Thymus (tissue), 11 donors: ENCODE measurements at regions not wholly inside any gene's neighbourhood (a gene's known extent, or its start where the extent isn't known, plus 50 kb on each side); places are given as distances from the start of the nearest gene placed in this dataset.

Source experiments
- DNase-seq, 9 donors: peaks; one replicate each; pipeline ENCODE4 v3.0.0-alpha.2; 2013; ENCODE audit warnings: low spot score in 9 of 9, low read depth in 6 of 9, missing footprints in 1 of 9
- H3K27ac ChIP-seq, 2 donors: one replicate each; pipeline ENCODE4 v1.5.1; 2013; ENCODE audit warnings: control low read depth in 1 of 2, low read depth in 1 of 2, low read length in 1 of 2, mild to moderate bottlenecking in 1 of 2, moderate library complexity in 1 of 2
- H3K27me3 ChIP-seq, 2 donors: one replicate each; pipeline ENCODE4 v1.5.1; 2013; ENCODE audit warnings: low read length in 1 of 2; ENCODE audit not compliant: control insufficient read depth in 2 of 2, insufficient read depth in 1 of 2
- H3K36me3 ChIP-seq, 2 donors: one replicate each; pipeline ENCODE4 v1.5.1; 2013; ENCODE audit warnings: low read length in 1 of 2, mild to moderate bottlenecking in 1 of 2, moderate library complexity in 1 of 2; ENCODE audit not compliant: control insufficient read depth in 2 of 2, insufficient read depth in 2 of 2
- H3K4me1 ChIP-seq, 2 donors: one replicate each; pipeline ENCODE4 v1.5.1; 2013; ENCODE audit warnings: low read length in 2 of 2; ENCODE audit not compliant: control insufficient read depth in 2 of 2, insufficient read depth in 2 of 2
- H3K4me3 ChIP-seq, 2 donors: one replicate each; pipeline ENCODE4 v1.5.1; 2013; ENCODE audit warnings: low read length in 2 of 2, control low read depth in 1 of 2, mild to moderate bottlenecking in 1 of 2
- H3K9me3 ChIP-seq, 2 donors: one replicate each; pipeline ENCODE4 v1.5.1; 2013; ENCODE audit warnings: low read length in 1 of 2, mild to moderate bottlenecking in 1 of 2; ENCODE audit not compliant: control insufficient read depth in 2 of 2, insufficient read depth in 1 of 2
- WGBS: extraction: QIAGEN DNeasy Blood & Tissue Kit; methylation state at CpG from one replicate; pipeline ENCODE4 v1.1.7; 2013; 5-methylcytosine and 5-hydroxymethylcytosine counted together
- donor health status: healthy.

GRCh38 chr4:149234798-149235197 lies 580.8 kb downstream of the IQCM start:
- no peaks in the 10 kb centered on the region for H3K36me3 ChIP-seq
- DNase-seq: no peak
- H3K27me3 ChIP-seq: no peaks in the 10 kb centered on the region
- H3K27ac ChIP-seq: no peak overlapping the region
- H3K9me3 ChIP-seq: peaks cover 0 to under 1% of the 10 kb centered on the region in 2 donors
- H3K4me3 ChIP-seq: no peak overlapping the region
- H3K4me1 ChIP-seq: no peaks in the 10 kb centered on the region
- 95% methylated on average over 1 of the region's 1 CpG for whole genome bisulfite sequencing

- no peak overlapping the region for H3K4me3 ChIP-seq
- no peaks in the 10 kb centered on the region for H3K4me1 ChIP-seq
- DNase-seq: no peak
- H3K36me3 ChIP-seq: no peaks in the 10 kb centered on the region
- H3K27me3 ChIP-seq: no peaks in the 10 kb centered on the region
- peaks cover 3 to 9% of the 10 kb centered on the region in 2 donors for H3K9me3 ChIP-seq
- H3K27ac ChIP-seq: no peak overlapping the region
Measured at GRCh38 chr4:149223659-149224058, 592.0 kb downstream of the IQCM start.

GRCh38 chr4:149218672-149219071 lies 597.0 kb downstream of the IQCM start:
- DNase-seq: no peak
- Histone ChIP-seq H3K4me3 (no peak overlapping the region), H3K4me1 (no peaks in the 10 kb centered on the region), H3K36me3 (no peaks in the 10 kb centered on the region), H3K27me3 (no peaks in the 10 kb centered on the region), H3K27ac (no peak overlapping the region), H3K9me3 (peaks cover 1 to 13% of the 10 kb centered on the region in 2 donors)
- WGBS: 99% methylated on average over 4 of the region's 4 CpGs

- no peak overlapping the region for H3K4me3 ChIP-seq
- no peaks in the 10 kb centered on the region for H3K36me3 ChIP-seq
- H3K27ac ChIP-seq: no peak overlapping the region
- peaks cover 1 to 11% of the 10 kb centered on the region in 2 donors for H3K9me3 ChIP-seq
- H3K27me3 ChIP-seq: no peaks in the 10 kb centered on the region
- no peaks in the 10 kb centered on the region for H3K4me1 ChIP-seq
- DNase-seq: no peak
Measured at GRCh38 chr4:149214301-149214700, 601.3 kb downstream of the IQCM start.

GRCh38 chr4:149211876-149212275 lies 603.8 kb downstream of the IQCM start:
- no peaks in the 10 kb centered on the region for H3K36me3 ChIP-seq
- WGBS: 88% methylated on average over 1 of the region's 1 CpG
- no peak for DNase-seq
- no peaks in the 10 kb centered on the region for H3K27me3 ChIP-seq
- no peak overlapping the region for H3K4me3 ChIP-seq
- no peaks in the 10 kb centered on the region for H3K9me3 ChIP-seq
- H3K27ac ChIP-seq: no peak overlapping the region
- H3K4me1 ChIP-seq: no peaks in the 10 kb centered on the region

- no peak for DNase-seq
- WGBS: 78% methylated on average over 4 of the region's 4 CpGs
- Histone ChIP-seq H3K4me3 (no peak overlapping the region), H3K27ac (no peak overlapping the region), H3K36me3 (no peaks in the 10 kb centered on the region), H3K4me1 (no peaks in the 10 kb centered on the region), H3K9me3 (no peaks in the 10 kb centered on the region), H3K27me3 (no peaks in the 10 kb centered on the region)
Measured at GRCh38 chr4:149203256-149204001, 612.2 kb downstream of the IQCM start.

- H3K9me3 ChIP-seq: no peaks in the 10 kb centered on the region
- no peak for DNase-seq
- H3K27me3 ChIP-seq: no peaks in the 10 kb centered on the region
- no peak overlapping the region for H3K27ac ChIP-seq
- no peaks in the 10 kb centered on the region for H3K36me3 ChIP-seq
- no peaks in the 10 kb centered on the region for H3K4me1 ChIP-seq
- H3K4me3 ChIP-seq: no peak overlapping the region
- WGBS: 34% methylated on average over 1 of the region's 1 CpG
Measured at GRCh38 chr4:149202117-149202516, 613.5 kb downstream of the IQCM start.

GRCh38 chr4:149199594-149199993 lies 616.0 kb downstream of the IQCM start:
- no peaks in the 10 kb centered on the region for H3K27me3 ChIP-seq
- 93% methylated on average over 3 of the region's 3 CpGs for WGBS

GRCh38 chr4:149194061-149194460 lies 621.6 kb downstream of the IQCM start:
- Histone ChIP-seq H3K27ac (no peak overlapping the region), H3K4me1 (no peaks in the 10 kb centered on the region), H3K9me3 (no peaks in the 10 kb centered on the region), H3K36me3 (no peaks in the 10 kb centered on the region), H3K27me3 (no peaks in the 10 kb centered on the region), H3K4me3 (no peak overlapping the region)
- WGBS: 82% methylated on average over 1 of the region's 1 CpG
- DNase-seq: no peak

More at GRCh38 chr4:149199594-149199993, 616.0 kb downstream of the IQCM start:
- no peak overlapping the region for H3K27ac ChIP-seq
- no peaks in the 10 kb centered on the region for H3K9me3 ChIP-seq
- no peaks in the 10 kb centered on the region for H3K36me3 ChIP-seq
- DNase-seq: no peak
- no peaks in the 10 kb centered on the region for H3K4me1 ChIP-seq
- H3K4me3 ChIP-seq: no peak overlapping the region
